ENCODE measurements at regions not wholly inside any gene's neighbourhood (a gene's known extent, or its start where the extent isn't known, plus 50 kb on each side); places are given as distances from the start of the nearest gene placed in this dataset.
"Not testable (repeated sequence)": the region's sequence is repeated elsewhere in the genome, so short reads cannot be mapped to it uniquely, and the experiment has no call there.

DNA sequence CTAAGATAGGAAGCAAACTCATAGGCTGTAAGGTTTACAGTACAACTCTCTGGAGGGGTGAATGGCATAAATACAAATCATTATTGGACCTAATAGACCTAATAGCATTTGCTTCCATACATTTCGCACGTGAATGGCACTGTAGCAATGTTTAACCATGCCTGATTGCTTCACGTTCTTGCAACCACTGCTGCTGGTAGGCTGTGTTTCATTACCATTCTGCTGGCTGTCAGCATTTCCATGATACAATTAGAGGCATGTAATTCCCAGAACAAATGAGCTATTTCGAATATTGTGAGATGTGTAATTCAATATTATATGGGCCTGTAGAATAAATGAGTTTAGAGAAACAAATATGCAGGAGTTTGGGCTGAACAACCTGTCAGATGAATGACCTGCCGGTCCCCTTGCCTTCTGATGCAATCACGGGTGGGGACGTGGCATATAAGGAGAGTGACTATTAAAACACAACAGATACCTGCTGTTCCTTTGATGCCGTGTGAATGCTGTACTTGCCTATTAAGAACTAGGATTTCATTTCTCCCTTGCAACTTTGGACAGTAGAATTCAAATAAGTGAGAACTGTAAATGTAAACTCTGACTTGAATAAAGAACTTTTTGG lies 393.4 kb downstream of the ACTR3B start:
- intact Hi-C loops (cut with DNase I): no loop called here
- DNase-seq (ENCODE audit: low spot score): no peak

DNA sequence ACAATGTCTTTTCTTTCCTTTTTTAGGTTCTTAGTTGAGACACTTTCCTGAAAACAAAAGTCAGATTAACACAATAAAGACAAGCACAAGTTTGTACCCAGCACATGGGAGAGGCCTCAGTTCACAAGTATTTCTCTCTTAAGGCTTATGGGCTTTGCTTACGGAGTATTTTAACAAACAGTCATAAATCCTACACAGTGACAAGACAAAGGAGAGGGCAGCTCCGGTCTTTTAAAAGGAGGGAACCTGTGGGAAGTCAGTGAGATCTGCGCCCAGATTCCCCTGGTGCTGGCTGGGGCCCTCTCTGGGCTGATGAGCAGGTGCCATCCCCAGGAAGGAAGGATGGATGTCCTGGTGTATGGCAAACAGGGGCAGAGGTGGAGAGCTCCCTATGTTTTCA lies 398.6 kb downstream of the ACTR3B start:
- intact Hi-C loops (cut with DNase I): no loop called here
- no peak for DNase-seq (ENCODE audit: low spot score)

DNA sequence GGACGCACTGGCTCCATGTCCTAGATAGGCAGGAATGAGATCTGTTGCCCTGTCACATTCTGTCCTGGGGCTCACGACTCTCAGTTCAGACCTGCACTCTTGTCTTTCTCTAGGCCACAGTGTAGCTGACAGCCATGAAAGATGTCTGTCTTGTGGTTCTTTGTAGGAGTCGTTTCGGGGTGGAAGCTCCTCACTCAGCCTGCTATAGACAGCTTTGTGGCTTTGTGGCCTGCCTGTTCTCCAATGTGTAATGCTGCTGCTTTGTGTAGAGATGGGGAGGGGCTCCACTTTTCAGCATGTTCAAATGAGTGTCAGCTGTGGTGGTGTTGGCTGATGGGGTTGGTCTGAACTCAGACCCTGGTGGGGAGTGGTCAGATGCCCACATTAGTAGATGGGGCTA lies 410.7 kb downstream of the ACTR3B start:
- intact Hi-C loops (cut with DNase I): no loop called here
- DNase-seq (ENCODE audit: low spot score): no peak

DNA sequence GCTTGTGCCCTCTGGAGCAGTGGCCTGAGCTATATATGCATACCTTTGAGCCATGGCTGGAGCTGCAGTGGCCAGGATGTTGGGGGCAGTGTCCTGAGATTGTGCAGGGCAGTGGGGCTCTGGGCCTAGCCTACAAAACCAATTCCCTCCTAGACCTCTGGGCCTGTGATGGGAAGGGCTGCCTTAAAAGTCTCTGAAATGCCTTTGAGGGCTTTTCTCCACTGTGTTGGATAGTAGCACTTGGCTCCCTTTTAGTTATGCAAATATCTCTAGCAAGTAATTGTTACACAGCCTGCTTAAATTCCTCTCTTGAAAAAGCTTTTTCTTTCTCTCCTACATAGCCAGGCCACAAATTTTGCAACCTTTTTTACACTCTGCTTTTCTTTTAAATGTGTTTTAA lies 426.4 kb downstream of the ACTR3B start:
- intact Hi-C loops (cut with DNase I): no loop called here
- DNase-seq (ENCODE audit: low spot score): no peak

DNA sequence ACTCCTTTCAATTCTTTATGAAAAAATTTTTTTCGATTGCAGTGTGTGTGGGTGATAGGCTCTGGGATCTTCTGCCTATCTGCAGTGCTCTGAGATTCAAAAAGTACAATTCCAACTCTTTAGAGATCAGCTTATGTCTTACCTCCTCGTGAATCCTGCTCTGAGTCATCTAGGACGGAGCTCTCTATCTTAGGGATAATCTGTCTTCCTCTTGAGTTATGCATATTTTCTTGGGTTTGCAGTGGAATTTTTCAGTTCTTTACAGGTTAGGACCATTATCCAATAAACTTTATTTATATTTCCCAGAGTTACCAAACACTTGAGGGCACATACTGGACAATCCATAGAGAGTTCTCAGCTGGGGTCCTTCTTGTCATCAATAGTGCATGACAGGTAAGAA lies 428.6 kb downstream of the ACTR3B start:
- no peak for DNase-seq (ENCODE audit: low spot score)
- intact Hi-C loops (cut with DNase I): no loop called here

DNA sequence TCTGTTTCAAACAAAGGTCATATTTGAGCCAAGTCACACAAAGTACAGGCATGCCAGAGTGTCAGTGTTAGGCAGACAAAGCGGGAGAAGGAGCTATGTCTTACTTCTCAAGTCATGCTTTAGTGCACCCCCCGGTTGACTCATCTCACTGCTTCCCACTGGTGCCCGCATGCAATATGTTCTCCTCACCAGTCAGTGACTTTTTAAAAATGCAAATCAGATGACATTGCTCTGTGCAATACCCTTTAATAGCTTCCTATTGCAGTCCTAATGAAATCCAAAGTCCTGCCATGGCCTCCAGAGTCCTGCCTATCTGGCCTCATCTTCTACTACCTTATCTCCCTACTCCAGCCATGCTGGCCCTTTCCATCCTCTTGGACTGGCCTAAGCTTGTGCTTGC lies 429.1 kb downstream of the ACTR3B start:
- intact Hi-C loops (cut with DNase I): no loop called here
- no peak for DNase-seq (ENCODE audit: low spot score)

DNA sequence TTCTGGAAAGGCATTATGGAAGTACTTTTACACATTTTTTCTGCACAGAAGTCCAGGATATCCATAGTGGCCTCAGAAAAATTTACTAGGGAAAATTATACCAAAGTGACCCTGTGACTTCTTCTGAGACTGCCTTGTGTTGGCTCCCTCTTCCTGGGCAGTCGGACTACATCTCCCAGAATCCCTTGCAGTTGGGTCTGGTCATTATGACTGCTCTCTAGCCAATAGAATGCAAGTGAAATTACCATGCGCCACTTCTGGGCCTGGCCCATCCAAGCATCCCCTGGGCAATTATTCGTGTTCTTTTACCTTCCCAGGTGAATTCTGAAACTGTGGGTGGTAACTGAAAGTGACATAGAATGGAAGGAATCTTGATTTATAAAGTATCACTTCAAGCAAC lies 430.9 kb downstream of the ACTR3B start:
- intact Hi-C loops (cut with DNase I): no loop called here
- no peak for DNase-seq (ENCODE audit: low spot score)

DNA sequence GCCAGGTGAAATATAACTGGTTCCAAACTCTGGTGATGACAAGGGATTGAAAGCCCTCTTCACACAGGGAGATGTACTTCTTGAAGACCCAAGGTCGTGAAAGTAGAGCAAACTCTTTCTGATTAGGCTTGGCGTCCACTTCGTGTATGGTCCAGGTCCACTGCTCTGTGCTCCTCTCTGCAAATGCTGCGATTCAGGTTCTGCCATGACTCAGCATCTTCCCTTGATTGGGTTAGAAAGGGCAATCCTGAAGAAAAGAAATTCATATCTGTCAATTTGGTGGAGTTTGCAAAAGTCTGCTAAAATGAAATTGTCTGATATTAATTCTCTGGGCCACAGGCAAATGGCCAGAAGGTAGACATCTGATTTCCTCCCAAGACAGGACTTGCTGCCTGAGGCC lies 431.4 kb downstream of the ACTR3B start:
- intact Hi-C loops (cut with DNase I): no loop called here
- no peak for DNase-seq (ENCODE audit: low spot score)

DNA sequence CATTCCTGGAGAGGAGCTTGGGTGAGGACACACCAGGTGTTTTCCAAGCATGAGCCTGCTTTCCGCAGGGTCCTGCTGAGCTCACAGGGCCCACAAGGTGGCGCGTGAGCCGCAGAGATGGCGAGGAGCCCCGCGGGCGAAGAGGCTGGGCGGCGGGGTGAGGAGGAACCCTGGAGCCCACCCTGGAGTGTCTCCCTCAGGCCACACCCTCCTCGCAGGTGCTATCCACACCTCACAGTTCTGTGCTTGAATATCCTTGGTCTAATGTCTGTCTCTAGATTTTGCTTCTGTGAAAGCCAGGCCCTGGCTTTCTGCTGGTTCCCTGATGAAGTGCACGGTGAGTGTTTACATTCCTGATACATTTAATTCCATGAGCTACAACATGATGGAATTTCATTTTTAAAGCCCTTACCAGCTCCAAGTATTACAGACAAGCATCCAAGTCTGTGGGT lies 433.6 kb downstream of the ACTR3B start:
- intact Hi-C loops (cut with DNase I): no loop called here
- DNase-seq (ENCODE audit: low spot score): no peak

DNA sequence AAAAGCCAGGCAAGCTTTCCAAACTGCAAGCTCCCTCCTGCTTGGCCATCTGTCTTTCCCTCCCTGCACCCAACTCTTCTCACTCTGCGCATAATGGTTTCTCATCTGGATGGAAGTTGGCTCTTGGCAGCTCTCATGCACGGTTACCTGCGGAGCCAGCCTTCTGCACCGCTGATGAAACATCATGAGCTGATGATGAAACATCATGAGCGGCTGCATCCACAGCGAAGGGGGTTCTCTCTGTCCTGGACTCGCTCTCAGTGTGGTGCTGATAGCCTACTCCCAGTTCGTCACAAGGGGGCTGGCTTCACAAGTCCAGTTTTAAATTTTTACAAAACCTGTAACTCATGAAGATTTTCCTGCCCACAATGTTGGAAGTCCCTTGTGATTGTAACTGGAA lies 457.5 kb downstream of the ACTR3B start:
- DNase-seq (ENCODE audit: low spot score): no peak
- intact Hi-C loops (cut with DNase I): no loop called here

DNA sequence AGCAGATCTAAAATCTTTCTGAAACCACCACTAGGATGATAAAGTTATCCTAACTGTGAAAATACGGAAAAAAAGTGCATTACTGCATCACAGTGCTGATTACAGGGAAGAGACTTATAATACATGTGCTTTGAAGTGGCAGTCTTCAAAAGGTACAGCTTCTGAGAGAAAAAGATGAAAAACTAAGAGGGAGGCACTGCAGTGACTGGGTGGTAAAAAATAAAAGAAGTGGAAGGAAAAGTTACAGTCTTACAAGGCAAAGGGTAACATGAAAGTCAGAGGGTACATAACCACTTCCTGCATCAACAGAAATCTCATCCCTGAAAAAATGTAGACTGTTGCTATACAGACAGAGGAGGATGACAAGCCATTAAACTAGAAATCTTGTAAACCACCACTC lies 465.3 kb downstream of the ACTR3B start:
- intact Hi-C loops (cut with DNase I): no loop called here
- DNase-seq (ENCODE audit: low spot score): no peak

DNA sequence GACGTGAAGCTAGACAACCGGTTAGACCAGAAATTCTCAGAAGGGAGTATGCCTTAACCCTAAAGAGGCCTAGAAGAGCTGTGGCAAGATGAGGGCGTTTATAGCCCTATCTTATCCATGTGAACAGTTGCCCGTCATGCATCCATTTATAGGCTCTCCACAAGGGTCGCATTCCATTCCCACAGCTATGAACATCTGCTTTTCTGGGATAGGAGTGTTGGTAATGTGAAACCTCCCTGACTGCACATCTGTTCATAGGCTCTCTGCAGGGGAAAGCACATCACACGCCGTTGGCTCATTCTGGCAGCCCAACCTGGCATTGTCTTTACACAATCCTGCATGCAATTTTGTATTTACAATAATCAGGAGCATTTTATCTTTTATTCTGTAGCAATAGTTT lies 485.6 kb downstream of the ACTR3B start:
- DNase-seq (ENCODE audit: low spot score); intact Hi-C loops (cut with DNase I): not testable (repeated sequence)

DNA sequence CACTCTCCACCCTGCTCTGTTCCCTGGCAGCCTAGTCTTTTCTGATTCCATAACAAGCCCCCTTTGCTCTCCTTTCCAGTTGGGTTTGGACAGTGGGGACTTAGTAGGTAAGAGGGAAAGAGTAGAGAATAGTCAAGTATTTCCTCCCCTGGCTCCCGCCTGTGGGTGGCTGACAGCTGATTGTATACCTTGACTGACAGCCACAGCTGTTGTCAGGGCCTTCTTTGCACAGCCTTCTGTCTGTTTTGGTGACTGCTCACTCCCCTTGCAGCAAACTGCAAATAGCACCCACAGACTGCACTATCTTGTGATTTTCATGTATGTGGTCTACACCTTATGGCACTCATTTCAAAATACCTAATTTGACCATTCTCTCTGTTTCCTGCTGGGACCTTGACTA lies 486.3 kb downstream of the ACTR3B start:
- intact Hi-C loops (cut with DNase I): no loop called here
- no peak for DNase-seq (ENCODE audit: low spot score)

DNA sequence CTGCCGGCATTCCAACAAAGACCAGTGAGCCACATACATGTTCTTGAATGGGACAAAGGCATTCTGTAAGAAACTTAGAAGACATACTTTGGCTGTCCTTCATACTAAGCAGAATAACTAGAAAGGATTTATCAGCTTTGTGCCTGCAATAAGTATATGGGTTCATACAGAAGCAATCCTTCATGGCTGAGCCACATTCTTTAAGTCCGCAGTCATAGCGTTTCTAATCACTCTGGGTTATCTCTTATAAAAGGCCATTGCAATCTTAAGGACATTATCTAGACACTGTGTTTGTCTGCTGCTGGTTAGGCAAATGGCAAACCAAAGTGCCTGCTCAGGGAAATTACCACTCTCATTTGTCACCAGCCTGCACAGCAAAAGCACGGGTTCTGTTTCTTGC lies 488.4 kb downstream of the ACTR3B start:
- intact Hi-C loops (cut with DNase I): no loop called here

DNA sequence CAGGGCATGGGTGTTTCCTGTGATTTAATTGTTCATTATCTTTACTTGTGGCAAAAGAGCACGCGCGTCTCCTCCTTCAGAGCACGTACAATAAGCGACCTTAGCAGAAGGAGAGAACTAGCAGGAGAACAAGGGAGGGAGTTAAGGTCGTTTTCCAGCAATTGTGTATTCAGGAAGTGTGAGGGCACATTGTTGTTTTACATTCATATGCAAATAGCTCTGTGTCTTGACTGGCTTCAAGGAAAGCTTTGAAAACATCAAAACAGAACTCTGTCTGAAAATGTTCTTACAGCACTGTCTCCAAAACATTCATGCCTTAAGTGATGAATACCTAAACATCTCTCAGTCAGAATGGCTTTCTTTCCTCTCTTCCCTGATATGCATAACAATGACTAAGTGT lies 499.1 kb downstream of the ACTR3B start:
- no peak for DNase-seq (ENCODE audit: low spot score)
- intact Hi-C loops (cut with DNase I): no loop called here

More for the DNA sequence above, 488.4 kb downstream of the ACTR3B start:
- no peak for DNase-seq (ENCODE audit: low spot score)

DNA sequence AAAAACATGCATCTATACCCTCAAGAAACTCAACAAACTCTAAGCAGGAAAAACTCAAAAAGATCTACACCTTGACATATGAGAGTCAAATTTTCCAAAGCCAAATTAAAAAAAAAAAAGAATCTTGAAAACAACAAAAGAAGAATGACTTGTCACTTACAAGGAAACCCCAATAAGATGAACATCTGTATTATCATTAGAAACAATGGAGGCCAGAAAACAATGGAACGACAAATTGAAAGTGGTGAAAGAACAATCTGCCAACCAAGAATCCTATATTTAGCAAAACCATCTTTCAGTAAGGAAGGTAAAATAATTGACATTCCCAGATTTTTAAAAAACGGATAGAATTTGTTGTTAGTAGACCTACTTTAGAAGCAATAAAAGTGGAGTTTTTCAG lies 516.8 kb downstream of the ACTR3B start:
- no peak for DNase-seq (ENCODE audit: low spot score)
- intact Hi-C loops (cut with DNase I): no loop called here

DNA sequence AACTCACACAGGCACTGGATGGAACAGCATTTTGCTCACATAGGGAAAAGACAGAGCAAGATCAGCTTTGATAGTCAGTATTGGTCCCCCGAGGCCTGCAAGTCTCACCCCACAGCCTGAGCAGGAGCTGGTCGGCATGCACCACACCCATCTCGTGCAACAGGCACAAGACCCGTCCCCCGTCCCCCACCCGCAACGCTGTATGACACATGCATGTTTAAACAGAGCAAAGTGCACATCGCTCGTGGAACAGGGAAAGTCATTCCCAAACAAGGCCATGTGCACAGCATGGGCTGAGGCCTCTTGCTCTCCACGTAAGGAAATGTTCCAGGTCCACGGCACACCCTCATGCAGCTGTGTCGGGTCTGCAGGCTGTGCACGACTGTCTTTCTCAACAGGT lies 527.2 kb downstream of the ACTR3B start:
- intact Hi-C loops (cut with DNase I): no loop called here
- DNase-seq (ENCODE audit: low spot score): no peak

DNA sequence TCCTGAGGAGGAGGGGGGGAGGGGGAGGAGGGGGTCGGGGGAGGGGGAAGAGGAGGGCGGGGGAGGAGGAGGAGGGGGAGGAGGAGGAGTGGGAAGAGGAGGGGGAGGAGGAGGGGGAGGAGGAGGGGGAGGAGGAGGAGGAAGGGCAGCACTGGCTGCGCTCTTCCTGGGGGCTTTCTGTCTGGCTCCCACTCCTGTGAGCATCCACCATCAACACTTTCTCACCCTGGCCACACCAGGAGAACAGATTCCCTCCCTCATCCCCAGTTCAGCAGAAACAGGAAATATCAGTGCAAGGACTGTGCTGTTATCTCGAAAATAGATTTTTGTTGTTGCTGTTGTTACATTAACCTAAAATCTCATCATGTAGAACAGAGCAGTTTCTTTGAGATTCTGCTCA lies 530.5 kb downstream of the ACTR3B start:
- no peak for DNase-seq (ENCODE audit: low spot score)
- intact Hi-C loops (cut with DNase I): no loop called here

DNA sequence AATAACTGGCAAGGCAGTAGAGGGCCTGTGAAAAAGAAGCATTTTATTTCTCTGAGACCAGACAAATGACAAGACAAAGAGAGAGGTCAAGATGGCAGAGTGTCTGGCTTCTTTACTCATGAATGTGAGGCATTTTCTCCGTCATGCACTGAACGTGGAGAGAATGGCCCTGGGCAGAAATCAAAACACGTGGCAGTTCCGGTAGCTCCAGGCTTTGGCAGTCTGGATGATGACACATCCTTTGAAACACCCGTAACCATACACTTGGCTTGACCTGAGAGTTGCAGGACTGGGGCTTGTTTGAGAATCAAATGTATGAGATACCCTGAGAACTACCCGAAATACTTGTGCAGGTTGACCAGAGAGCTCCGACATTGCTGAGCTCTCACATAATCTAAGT lies 537.6 kb downstream of the ACTR3B start:
- intact Hi-C loops (cut with DNase I): no loop called here

DNA sequence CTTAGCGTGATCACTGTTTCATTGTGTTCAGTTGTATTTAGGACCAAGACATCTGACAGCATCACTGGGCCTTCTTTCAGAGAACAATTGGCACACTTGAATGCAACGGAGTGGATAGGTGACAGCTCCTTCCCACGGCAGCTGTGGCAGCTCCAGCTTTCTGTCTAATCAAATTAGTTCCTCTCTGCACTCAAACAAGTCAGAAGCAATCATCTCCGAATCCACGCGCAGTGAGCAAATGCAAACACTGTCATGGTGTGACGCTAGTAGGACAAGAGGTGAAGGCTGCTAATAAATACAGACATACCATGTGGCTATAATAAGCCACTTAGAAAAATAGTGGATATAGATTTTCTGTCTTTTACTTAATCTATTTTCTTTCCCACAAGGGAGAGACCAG lies 542.4 kb downstream of the ACTR3B start:
- DNase-seq (ENCODE audit: low spot score): no peak
- intact Hi-C loops (cut with DNase I): no loop called here

More for the DNA sequence above, 537.6 kb downstream of the ACTR3B start:
- DNase-seq (ENCODE audit: low spot score): no peak

DNA sequence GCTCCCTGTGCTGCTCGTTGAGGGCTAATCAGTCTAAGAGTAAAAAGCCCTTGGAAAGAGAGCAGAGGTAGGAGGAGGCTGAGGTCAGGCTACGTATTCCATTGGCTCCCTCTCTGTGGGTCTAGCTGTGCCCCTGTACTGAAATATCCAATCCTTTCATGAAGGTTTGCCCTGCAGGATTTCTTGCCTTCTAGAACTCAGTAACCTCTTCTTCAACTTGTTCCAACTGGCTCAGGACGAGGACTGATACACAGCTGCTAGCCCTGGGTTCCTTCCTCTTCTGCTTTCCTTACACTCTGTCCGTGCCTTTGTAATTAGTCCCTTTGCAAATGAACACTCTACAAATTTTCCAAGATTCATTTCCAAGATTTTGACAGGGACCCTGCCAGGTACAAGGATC lies 560.5 kb downstream of the ACTR3B start:
- DNase-seq (ENCODE audit: low spot score): no peak
- intact Hi-C loops (cut with DNase I): no loop called here

DNA sequence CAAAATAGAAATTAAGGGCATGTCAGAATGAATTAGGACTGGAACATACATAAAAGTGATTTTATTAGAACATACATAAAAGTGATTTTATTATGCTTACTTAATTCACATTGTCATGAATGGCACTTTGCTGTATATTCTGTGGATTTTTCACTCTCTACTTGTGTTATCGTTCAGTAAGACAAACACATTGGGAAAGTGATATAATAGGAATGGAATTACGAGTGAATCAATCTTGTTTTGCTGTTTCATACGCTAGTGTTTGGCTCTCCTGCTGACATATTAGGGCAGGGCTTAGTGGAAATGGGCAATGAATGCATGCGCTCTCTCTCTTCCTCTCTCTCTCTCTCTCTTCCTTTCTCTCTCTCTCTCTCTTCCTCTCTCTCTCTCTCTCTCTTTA lies 561.1 kb downstream of the ACTR3B start:
- intact Hi-C loops (cut with DNase I): no loop called here
- no peak for DNase-seq (ENCODE audit: low spot score)
